HG03280 (cell line): ENCODE measurements at regions not wholly inside any gene's neighbourhood (a gene's known extent, or its start where the extent isn't known, plus 50 kb on each side); places are given as distances from the start of the nearest gene placed in this dataset.
A peak's percentile ranks its signal among the peaks of the same experiment; 100 is the strongest.
"Not testable (repeated sequence)": the region's sequence is repeated elsewhere in the genome, so short reads cannot be mapped to it uniquely, and the experiment has no call there.

Source experiments
- ATAC-seq: cut with Tn5 transposase; IDR thresholded peaks from one replicate; pipeline ENCODE4 v1.9.1; 2021; ENCODE audit warnings: mild to moderate bottlenecking, moderate library complexity; ENCODE audit not compliant: unreplicated experiment

- peak; percentile 52 for ATAC-seq
These were observed 215.1 kb upstream of the CCL2 start for GRCh38 chr17:34039759-34040555.

DNA sequence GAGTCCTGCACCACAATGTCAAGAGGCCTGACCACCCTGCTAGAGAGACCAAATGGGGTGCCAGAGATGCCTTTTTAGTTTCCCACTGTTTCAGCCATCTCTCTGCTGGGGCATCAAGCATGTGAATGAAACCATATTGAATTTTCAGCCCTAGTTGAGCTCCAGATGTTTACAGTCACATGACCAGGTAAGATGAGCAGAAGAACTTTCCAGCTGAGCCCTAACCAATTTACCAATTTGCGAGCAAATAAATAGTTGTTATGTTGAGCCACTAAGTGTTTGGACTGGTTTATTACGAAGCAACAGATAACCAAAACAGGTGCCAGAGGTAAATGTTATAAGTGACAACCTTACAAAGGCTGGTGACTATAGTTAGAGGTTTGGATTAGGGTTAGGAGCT is 209.1 kb upstream of the CCL2 start:
- ATAC-seq = no peak

- no peak for ATAC-seq
These were observed 204.0 kb upstream of the CCL2 start for GRCh38 chr17:34051046-34051445.

DNA sequence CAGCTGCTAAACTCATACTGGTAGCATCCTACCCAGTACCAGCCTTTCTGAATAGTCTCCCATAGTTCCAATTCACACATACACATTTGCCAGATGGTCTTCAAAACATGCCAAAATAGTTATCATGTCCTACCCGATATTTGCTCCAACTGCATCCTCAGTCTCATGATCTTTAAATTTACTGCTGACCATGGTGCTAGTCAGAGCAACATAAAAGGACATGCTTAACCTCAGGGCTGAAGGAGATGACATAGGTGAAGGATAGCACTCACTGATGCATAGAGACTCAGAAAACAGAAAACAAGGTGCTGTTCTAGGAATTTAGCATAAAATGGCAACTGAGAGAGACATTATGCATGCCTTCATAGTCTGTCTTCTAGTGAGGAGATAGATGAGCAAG is 200.6 kb upstream of the CCL2 start:
- no peak for ATAC-seq

DNA sequence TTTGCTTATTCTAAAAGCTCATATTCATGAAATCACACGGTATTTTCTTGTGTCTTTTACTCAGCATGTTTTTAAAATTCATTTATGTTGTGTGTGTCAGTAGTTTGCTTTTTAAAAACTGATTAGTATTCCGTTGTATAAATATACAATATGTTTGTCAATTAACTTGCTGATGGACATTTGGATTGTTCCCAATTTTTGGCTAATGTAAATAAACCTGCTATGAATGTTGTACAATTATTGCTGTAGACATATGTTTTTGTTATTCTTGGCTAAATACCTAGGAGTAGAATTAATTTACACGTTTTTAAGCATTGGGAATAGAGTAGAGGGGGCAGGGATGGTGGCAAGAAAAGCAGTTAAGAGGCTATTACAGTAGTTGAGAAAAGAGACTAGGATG is 199.5 kb upstream of the CCL2 start:
- ATAC-seq = no peak

- no peak for ATAC-seq
These were observed 195.5 kb upstream of the CCL2 start for GRCh38 chr17:34059423-34060220.

- no peak for ATAC-seq
These were observed 188.6 kb upstream of the CCL2 start for GRCh38 chr17:34066528-34066927.

DNA sequence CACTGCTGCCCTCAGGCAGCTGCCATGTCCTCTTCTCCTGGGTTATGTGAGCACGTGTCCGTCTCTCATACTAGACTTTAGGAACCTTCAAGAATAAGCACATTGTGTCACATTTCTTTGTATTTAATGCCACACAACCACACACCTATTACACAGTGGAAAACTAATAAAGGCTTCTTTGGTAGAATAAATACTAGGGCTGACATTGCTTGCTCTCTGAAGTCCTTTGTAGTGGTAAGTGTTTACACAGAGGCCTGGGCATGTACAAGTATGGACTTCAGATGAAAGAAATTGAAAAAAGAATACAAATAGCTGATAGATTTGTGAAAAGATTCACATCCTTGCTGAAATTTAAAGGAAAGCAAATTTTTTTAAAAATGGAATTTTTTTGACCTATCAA is 188.1 kb upstream of the CCL2 start:
- ATAC-seq = no peak

- ATAC-seq = no peak
These were observed 186.5 kb upstream of the CCL2 start for GRCh38 chr17:34068571-34068970.

DNA sequence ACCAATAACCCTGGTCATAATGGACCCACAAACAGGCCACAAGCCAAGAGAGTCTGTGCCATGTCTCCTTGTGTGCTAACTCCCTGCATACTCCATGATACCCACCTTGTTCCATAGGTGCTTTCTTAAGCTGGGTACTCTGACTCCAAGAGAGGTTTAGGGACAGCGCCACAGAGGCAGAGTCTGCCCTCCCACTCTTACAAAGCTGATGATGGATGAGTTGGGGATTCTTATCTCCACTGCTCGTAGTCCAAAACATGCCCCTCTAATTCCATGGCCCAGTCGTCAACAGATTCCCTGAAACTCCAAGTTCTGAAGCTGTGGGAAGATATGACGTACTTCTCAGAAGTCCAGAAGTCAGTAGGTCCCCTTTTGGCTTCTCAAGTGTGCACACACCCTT is 184.4 kb upstream of the CCL2 start:
- no peak for ATAC-seq

DNA sequence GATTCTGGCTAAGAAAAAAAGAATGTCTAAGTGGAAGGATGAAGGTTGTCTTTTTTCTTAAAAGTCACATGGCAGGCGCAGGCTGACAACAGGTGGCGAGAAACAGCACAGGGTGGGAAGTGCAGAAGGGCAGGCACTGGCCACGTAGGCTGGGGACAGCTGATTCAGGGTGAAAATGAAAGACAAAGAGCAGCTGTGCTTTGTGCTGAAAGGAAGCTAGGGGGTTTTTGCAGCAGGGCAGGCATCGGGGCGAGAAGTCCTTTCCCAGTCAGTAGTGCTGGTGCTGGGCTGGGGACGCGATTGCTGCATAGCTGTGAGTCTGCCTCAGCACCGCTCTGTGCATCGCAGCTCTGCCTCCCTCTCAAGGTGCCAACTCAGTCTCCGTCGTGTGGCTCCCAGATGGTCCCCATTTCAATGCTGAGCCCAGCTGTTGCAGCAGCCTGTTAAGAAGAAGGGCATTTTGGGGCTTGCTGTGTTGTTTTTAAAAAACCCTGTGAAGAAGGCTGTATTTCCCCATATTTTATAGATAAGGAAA is 183.1 kb upstream of the CCL2 start:
- ATAC-seq = no peak

GRCh38 chr17:34075076-34075475 is 180.0 kb upstream of the CCL2 start:
- no peak for ATAC-seq

DNA sequence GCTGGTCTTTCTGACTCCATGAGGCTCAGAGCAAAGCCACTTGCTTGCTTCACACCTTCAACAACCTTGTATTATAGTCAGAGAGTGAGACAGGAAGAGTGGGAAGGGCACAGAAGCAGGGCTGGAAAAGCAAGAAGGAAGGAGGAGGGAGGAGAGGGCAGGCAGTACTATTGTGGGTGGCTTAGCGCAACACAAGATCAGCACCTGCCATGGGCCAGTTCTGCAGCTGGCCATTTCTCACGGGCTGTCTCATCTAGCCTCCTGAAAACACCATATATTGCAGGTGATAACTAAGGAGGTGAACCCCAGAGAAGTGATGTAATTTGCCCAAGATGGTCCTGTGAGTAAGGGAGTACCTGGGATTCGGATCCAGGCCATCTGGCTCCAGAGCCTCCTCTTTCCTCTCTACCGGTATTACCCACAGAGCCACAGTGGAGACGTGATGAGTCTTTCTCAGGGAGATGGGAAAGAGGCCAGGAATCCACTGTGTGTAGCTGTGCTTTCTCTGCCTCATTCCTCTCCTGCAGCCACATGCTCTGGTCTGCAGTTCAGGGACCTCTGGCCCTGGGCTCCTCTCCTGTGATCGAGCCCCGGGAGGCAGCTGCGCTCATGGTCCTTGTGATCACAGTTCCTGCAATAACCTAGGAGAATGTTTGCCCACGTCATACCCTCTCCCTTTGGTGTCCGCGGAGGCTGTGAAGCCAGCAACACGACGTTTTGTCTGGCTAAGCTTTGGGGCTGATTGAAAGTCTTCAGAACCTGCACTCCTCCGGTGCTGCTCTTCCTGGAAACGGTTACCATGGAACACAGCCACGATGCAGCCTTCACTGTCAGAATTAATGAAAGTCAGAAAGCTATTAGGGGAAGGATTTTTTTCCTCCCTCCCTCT is 178.1 kb upstream of the CCL2 start:
- ATAC-seq = no peak

DNA sequence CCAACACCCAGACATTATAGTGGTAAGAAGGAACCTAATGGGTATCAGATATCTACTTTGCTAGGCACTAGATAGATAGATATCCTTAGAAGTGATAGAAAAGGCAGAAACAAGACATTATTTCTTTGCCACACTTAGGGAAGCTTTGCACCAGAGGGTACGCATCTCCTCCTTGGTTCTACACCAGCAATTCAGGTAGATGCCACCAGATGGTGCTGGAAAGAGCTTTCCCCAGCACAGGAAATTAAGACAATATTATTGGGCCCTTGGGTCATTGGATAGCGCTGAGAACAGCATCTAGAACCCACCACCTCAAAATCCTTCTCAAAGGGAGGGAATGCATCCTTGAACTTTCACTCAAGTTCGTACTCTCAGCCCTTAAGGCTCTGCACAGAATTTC is 173.8 kb upstream of the CCL2 start:
- no peak for ATAC-seq

DNA sequence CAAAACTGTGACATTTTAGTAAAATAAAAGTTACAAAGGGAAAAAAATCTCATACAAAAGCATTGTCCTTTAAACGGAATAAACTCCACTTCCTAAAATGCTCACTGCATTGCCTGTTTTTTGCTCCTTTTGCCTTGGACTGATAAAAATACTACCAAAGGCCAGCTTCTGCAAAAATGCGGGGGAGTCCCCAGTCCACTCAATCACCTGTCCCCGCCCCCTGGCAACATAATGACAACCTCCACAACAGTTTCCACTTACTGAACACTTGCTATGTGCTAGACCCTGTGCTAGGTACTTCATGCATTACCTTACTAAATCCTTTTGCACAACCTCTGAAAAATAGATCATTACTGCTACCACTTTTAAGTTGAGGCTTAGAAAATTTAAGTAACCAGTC is 172.7 kb upstream of the CCL2 start:
- ATAC-seq = no peak

- ATAC-seq = not testable (repeated sequence)
These were observed 166.0 kb upstream of the CCL2 start for GRCh38 chr17:34089042-34089441.

DNA sequence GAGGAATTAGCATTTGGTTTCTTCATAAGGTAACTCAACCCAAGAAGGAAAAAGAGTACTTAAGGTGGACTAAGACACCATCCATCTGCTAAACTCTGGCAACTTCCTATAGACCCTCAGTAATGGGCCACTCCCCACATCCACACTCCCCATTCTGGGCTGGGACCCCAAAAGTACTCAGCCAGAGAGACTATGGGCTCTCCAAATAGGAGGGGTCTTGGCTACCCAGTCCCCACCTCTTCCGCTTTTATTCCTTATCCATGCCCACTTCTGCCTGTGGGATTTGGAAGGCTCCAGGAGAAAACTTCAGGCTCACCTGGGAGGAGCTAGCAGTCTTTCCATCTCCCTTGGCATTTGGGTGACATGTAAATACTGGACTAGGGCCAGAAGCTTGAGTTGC is 164.5 kb upstream of the CCL2 start:
- ATAC-seq = no peak

DNA sequence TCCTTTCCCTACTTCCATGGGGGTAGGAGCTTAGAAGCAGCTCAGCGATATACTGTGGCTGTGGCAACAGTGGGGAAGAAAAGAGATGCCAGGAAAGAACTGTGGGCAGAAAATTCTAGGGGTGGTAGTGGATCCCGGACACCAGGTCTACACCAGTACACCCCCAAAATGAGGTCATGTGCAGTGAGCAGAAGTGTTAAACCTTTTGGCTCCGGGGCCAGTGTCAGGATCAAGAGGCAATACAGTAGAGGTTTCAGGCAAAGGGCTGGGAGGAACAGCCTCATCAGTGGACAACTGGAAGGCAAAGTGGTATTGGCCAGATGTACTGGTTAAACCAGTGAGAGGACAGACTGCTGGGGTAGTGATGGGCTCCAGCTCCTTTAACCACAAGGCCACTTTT is 163.1 kb upstream of the CCL2 start:
- no peak for ATAC-seq

GRCh38 chr17:34095106-34095505 is 160.0 kb upstream of the CCL2 start:
- no peak for ATAC-seq

- no peak for ATAC-seq
These were observed 156.4 kb upstream of the CCL2 start for GRCh38 chr17:34098699-34099098.

DNA sequence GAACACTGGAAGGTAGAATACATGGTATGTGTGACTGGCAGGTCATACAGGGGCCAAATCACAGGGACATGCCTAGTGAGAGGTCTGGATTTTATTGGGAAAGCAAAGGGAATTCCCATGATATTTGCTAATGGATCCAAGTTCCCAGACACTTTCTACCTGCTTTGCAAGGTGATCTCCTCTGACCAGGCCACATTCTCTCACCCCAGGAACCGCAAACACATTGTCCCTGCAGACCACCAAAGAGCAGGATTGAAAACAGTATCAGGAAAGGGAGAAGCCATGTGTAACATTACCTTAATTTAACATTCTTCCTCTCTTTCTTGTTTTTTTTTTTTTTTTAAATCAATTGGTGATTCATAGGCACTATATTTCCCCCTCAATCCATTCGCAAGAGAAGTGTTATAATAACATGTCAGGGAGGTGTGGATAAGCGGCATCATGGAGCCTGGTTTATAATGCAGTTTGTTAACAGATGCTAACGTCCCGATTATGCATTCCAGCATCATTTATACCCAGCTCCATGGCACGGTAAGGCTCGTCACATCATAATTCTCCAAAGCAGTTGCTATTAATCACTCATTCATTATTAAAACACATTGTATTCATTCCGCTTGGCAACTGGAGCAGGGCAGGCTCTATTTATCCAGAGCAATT is 155.1 kb upstream of the CCL2 start:
- ATAC-seq = no peak
